HG03064 (cell line): ENCODE measurements at regions not wholly inside any gene's neighbourhood (a gene's known extent, or its start where the extent isn't known, plus 50 kb on each side); places are given as distances from the start of the nearest gene placed in this dataset.
"Not testable (repeated sequence)": the region's sequence is repeated elsewhere in the genome, so short reads cannot be mapped to it uniquely, and the experiment has no call there.

Experiments used
- ATAC-seq: cut with Tn5 transposase; IDR thresholded peaks from one replicate; pipeline ENCODE4 v1.9.1; 2021; ENCODE audit warnings: low read depth; ENCODE audit not compliant: unreplicated experiment

GRCh38 chr2:219829667-219830352 lies 202.4 kb downstream of the SLC4A3 start:
- no peak for ATAC-seq

- no peak for ATAC-seq
These were observed 202.9 kb downstream of the SLC4A3 start for GRCh38 chr2:219830353-219830738.

- ATAC-seq = no peak
These were observed 204.5 kb downstream of the SLC4A3 start for GRCh38 chr2:219831957-219832356.

- ATAC-seq = no peak
These were observed 205.5 kb downstream of the SLC4A3 start for GRCh38 chr2:219832904-219833303.

GRCh38 chr2:219835493-219835892 lies 208.1 kb downstream of the SLC4A3 start:
- ATAC-seq = no peak

- ATAC-seq = no peak
These were observed 209.3 kb downstream of the SLC4A3 start for GRCh38 chr2:219836647-219837177.

GRCh38 chr2:219844401-219845091 lies 217.1 kb downstream of the SLC4A3 start:
- ATAC-seq = no peak

- ATAC-seq = no peak
These were observed 221.5 kb downstream of the SLC4A3 start for GRCh38 chr2:219848882-219849281.

GRCh38 chr2:219851169-219851568 lies 223.7 kb downstream of the SLC4A3 start:
- ATAC-seq = no peak

- ATAC-seq = no peak
These were observed 224.5 kb downstream of the SLC4A3 start for GRCh38 chr2:219851801-219852481.

GRCh38 chr2:219852626-219853025 lies 225.2 kb downstream of the SLC4A3 start:
- no peak for ATAC-seq

GRCh38 chr2:219856602-219857001 lies 229.2 kb downstream of the SLC4A3 start:
- no peak for ATAC-seq

- no peak for ATAC-seq
These were observed 230.3 kb downstream of the SLC4A3 start for GRCh38 chr2:219857751-219858150.

GRCh38 chr2:219861307-219861706 lies 233.9 kb downstream of the SLC4A3 start:
- ATAC-seq = no peak

GRCh38 chr2:219864154-219864553 lies 236.7 kb downstream of the SLC4A3 start:
- ATAC-seq = no peak

GRCh38 chr2:219868635-219869034 lies 241.2 kb downstream of the SLC4A3 start:
- no peak for ATAC-seq

- no peak for ATAC-seq
These were observed 242.6 kb downstream of the SLC4A3 start for GRCh38 chr2:219870041-219870440.

- ATAC-seq = no peak
These were observed 243.9 kb downstream of the SLC4A3 start for GRCh38 chr2:219871351-219871750.

GRCh38 chr2:219875036-219875435 lies 247.6 kb downstream of the SLC4A3 start:
- no peak for ATAC-seq

GRCh38 chr2:219875986-219876385 lies 248.6 kb downstream of the SLC4A3 start:
- not testable (repeated sequence) for ATAC-seq

GRCh38 chr2:219876931-219877330 lies 249.5 kb downstream of the SLC4A3 start:
- no peak for ATAC-seq
